ENCODE measurements at regions not wholly inside any gene's neighbourhood (a gene's known extent, or its start where the extent isn't known, plus 50 kb on each side); places are given as distances from the start of the nearest gene placed in this dataset.
"Not testable (repeated sequence)": the region's sequence is repeated elsewhere in the genome, so short reads cannot be mapped to it uniquely, and the experiment has no call there.

DNA sequence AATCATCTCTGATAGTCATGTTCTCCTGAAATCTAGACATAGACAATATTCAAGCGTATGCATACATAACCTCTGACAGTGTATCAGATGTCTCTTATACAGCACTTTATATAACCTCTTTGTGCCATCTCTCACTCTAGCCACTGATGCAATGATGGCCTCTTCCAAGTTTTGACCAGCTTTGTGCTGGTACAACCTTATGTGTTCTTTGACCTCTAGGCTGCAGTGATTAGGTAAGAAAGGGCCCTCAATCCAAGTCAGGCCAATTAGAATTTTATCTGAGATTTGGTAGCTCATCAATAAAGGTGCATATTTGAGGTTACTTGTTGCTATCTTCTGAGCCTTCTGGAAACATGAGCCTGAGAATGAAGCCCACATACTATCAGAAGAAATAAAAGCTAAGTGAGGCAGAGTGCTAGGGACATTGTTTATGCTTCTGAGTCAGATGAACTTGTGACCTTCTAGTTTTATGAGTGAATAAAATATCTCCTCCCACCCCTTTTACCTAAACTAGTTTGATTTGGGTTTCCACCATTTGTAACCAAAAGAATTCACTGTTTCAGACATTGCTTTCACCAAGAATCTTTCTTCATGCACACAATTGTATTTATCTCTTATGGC lies 283.2 kb upstream of the SUCLG2 start:
- DNase-seq: no peak

DNA sequence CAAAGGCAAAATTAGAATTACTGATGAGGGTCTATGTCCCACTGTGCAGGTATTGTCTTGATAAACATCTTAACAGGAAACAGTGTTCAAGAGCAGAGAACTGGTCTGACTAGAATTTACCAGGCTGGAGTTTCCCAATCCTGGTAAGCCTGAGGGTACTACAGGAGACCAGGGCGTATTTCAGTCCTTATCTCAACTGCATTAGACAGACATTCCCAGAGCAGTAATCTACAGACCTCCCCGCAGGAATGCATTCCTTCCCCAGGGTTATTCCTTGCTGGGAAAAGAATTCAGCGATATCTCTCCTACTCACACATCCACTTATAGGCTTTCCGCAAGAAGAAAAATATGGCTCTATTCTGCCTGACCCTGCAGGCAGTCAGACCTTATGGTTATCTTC lies 276.0 kb upstream of the SUCLG2 start:
- DNase-seq: not testable (repeated sequence)

DNA sequence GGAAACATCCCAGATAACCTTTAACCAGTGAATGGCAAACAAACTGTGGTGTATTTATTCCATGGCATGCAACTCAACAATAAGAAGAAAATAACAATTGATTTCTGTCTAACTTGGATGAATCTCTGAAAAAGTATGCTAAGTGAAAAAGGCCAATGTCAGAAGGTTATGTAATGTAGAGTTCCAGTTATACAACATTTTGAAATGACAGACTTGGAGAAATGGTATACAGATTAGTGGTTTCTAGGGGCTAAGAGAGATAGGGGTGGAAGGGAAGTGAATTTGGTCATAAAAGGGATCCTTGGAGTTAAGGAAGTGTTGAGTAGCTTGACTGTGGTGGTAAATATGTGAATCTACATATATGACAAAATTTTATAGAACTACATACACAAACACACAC lies 269.4 kb upstream of the SUCLG2 start:
- DNase-seq: no peak

DNA sequence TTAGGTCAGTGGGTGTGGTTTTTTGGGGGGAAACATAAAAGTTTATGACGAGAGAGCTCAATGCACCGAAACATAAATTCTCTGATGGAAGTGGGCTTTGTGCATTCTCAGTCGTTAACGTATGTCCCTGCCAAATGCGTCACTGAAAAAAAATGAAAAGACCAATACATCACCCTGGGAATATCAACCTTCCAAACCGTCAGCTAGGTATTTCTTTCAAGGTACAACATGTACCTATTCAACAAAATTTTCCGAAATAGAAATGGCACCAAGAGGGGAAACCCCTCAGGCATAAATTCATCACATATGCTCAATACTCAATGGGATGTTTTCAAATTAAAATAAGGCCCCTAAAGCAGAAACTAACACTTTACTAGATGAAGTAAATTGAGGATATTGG lies 266.6 kb upstream of the SUCLG2 start:
- no peak for DNase-seq

DNA sequence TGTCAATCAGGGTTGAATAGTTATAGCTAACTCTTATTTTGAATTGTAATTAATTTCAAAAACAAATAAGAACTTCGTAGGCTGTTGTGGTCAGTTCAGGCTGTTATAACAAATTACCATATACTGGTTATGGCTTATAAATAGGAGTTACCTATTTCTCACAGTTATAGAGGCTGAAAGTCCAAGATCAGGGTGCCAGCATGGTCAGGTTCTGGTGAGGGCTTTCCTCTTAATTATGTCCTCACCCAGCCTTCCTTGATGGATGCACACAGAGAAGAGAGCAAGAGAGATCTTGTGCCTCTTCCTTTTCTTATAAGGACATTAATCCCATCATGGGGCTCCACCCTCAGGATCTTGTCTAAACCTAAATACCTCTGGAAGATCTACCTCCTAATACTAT lies 265.9 kb upstream of the SUCLG2 start:
- no peak for DNase-seq

DNA sequence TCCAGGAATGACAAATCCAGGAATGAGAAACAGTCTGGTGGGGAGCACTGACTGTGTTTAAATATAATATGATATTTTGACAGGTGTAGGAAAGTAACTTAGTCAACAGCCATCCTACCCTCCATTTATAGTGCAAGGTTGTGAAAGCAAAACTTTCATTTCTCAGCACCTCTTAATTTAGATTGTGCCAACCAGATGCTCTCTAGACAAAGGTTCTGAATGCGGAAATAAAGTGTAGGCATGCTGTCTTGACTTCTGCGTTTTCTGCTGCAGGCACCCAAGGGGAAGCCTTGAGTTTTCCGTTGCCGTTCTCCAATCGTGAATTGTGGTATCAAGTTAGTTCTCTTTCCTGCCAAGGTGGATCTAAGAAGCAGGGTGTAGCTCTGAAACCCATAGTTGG lies 261.9 kb upstream of the SUCLG2 start:
- DNase-seq: no peak

DNA sequence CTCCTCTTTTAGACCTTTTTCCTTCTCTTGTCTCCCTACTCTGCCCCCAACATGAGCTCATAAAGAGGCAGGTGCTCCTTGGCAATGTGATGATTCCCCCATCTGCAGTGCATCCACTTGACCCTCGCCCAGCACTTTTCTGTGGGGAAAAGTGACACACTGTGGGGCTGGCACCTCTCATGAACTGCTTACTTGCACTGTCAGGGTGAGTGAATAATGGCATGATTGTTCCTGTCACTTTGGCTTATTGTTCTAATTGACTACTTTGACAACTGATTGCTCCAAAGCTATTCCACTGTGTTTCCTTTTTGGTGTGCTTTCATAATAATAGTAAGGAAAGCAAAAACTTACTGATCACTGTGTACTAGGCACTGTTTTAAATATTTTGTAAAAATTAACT lies 253.3 kb upstream of the SUCLG2 start:
- DNase-seq: no peak

DNA sequence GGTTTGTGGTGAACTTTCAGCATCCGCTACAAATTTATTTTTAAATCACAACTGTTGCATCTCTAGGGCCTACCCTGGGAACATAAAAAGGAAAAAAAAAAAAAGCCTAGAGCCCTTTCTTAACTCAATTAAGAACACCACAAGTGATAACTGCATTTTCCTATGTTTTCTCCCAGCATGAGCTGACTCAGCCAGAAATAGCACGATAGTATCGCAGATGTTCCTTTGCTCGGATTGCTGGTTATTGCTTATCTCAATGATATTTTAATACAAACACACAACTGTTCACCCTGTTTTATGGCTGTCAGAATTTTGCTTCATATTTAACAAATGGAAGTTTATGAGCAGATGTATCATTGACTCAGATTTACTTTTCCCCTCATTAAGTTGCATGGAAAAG lies 251.8 kb upstream of the SUCLG2 start:
- DNase-seq: no peak

DNA sequence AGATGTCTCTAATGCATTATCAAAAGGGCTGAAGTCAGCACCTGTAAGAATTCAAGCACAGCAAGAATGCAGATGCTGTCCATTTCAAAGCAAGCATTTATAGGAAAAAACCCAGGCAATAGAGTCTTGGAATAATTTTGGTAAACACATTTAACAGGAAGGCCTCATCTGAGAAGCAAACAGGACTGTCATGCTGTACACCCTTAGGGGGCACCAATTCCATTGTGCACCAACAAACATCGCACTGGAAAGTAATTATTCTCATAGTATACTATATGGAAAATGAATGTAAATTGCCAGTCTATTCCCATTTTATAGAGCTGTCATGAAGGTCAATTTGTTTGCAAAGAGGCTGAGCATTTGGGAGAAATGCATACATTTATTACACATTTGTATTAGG lies 247.3 kb upstream of the SUCLG2 start:
- DNase-seq: no peak

DNA sequence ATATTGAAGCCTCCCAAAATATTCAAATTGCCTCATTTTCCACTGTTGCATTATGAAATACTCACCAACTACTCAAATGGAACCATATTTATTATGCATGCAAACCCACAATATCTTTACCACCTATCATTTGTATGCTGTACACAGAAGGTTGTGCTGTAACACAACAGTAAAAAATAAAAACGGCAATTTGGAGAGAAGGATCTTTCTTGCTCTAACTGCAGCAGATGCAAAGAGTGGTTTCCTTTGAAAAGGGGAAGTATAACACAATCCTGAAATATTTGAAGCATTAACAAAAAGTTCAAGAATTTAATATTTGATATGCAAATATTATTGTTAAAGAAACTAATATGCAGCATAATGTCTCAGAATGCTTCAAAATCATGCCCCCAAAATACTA lies 244.5 kb upstream of the SUCLG2 start:
- no peak for DNase-seq

DNA sequence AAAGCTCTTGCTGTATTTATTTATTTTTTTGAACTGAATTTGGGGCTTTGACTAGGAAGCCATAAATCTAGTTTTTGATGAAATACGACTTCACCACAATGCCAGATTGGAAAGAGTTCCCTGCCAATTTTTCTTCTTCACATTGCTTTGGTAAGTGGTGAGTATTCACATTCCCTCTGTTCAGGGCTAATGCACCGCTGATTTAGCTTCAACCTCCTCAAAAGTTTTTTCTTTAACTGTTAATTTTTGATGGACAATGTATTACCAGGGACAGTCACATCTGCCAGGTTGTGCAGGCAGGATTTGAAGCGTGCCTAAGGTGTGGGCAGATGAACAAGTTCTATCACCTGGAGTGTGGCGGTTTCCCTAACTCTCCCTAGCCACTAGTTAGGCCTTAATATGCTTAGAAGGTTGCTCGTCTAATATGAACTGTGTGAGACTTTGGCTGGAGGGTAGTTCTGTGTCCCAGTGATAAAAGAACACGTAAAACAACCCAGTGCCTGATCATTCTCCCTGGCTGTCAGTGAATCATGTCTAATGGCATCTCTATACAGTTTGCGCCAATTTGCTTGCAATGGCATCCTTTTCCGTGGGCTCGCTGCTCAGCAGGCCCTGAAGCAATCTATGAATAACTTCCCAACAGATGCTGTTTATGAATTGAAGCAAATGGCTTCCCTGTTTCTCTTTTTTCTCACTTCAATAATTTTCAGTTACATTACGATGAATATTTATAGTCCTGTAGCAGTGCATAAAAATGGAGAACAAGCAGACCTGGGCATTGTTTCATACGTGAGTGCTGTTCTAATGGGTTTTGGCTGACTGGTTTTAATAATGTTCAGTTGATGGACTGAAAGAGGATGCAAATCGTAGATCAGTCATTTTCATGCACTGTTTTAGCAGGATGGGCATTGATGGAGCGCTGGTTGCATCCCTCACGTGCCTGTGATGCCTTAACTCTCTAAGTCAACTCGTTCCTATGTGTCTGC lies 243.2 kb upstream of the SUCLG2 start:
- no peak for DNase-seq

DNA sequence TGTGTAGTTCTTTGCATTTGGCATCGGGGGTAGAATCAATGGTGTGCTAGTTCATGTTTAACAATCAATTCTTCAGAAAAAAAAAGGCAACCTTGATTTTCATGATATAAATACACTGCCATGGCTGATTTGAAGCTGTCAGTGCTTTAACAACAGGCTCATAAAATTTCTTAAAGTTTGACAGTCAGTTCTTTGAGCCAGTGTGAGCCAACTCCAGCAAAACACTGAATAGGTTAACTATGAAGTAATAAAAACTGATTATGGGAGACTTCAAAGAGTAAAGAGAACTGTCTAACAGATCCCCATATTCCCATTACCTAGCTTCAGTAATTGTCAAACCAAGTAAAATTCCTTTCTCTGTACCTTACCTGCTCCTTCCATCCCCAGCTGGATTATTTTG lies 241.7 kb upstream of the SUCLG2 start:
- DNase-seq: no peak

DNA sequence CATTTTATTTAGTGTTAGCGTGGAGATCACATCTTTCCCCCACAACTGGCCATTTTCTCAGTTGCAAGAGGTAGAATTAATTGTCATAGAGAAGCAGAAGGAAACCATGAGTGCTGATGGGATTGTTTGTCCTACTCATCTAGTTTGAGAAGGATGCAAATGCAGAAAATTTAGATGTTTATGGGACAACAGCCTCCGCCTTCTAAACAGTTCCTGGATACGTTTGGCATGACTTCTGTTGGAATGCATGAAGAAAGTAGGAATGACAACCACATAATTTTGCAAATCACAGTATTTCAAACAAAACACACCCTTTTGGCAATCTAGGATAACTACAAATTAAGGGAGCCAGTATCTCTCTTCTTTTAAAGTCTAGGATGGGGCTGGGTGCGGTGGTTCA lies 240.1 kb upstream of the SUCLG2 start:
- no peak for DNase-seq

DNA sequence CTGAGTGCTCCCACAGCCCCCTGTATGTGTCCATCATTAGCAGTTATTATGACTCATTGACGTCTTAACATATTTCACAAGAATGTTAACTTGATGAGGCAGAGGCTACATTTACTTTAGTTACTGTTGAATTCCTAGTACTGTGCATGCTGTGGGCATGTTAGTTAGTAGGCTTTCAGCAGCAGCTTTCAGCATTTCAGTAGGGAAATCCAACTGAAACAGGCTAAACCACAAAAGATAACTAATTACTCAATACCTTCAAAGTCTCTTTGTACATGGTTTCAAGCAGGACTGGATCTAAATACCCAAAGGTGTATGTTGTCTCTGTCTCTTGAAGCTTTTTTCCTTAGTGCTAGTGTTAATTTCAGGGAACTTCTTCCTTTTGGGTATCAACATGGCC lies 229.9 kb upstream of the SUCLG2 start:
- no peak for DNase-seq

DNA sequence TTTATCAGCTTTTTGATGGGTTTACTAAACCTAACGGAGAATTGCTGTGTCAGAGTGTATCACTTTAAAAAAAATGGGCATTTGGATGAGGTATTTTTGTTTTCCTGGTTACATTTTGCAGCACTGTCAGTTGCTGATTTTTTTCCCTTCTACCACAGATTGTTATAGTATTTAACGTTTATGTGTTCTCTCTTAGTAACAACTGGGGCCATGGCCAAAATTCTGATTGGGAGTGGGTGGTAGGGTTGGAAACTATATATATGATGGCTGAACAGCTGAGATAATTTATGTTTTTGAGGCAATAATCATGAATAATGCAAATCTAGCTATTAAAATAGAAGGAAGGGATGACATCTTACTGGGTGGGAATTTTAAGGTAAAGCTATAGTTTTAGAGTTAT lies 229.4 kb upstream of the SUCLG2 start:
- DNase-seq: no peak

DNA sequence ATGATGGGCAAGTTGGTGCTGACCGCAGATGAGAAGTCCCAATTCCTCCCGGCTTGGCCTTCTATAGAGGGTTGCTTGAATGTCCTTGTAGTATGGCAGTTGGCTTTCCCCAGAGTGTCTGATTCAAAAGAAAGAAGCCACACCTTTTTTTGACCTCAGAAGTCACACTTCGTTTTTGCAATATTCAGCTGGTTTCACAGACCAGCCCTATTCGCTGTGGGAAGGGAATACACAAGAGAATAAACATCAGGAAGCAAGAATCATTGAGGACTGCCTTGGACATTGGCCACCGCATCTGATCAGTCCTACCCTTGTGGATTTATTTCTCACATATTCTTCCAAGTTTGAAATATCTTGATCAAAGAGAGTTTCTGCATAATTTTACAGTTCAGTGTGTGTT lies 228.6 kb upstream of the SUCLG2 start:
- DNase-seq: no peak

DNA sequence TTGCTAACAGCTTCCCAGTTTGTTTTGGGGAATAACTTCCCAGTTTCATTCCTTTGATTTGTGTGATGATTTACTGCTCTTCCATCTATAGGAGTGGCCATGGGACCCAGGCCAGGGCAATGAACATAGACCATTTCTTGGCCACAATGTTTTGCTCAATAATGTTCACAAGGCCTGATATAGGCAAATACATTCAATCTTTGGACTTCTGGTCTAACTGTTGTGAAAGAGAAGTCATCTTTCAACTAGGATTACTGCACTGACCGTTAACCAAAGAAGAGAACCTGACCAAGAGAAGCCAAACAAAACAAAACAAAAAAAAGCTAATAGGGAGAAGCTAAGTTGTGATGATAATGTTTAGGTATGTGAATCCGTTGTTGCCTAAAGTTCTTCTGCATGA lies 221.8 kb upstream of the SUCLG2 start:
- DNase-seq: no peak

DNA sequence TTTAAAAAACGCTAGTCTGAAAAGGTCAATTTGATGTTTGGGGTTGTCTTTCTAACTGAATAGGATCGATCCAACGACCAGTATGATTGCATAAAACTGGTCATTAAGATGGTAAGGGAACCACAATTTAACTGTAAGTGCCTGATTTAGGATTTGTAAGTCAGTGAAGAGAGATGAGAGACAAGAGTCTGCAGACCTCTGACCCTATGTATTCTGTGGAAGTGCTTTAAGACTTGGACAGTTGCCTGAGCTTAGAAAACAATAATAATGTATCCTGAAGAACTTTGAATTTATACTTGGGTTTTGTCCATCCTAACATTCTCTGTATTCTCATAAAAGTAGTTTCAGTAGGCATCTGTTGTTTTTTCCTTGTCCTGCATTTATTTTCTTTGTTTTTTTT lies 221.4 kb upstream of the SUCLG2 start:
- no peak for DNase-seq

DNA sequence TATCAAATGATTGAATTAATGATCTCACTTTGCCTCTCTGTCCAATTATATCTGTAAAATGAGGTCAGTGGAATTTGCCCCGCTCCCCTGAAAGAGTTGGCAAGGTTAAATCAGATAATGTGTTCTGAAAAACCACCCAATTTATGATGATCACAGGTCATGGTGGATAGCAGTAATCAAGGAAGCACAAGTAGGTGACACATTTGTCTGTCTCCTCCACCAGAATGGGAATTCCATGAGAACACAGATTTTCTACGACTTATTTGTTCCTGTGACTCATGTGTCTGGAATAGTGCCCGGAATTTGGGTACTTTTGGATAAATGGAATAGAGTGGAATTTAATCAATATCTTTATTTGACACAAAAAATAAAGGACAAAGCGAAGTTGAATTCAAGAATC lies 220.9 kb upstream of the SUCLG2 start:
- no peak for DNase-seq

DNA sequence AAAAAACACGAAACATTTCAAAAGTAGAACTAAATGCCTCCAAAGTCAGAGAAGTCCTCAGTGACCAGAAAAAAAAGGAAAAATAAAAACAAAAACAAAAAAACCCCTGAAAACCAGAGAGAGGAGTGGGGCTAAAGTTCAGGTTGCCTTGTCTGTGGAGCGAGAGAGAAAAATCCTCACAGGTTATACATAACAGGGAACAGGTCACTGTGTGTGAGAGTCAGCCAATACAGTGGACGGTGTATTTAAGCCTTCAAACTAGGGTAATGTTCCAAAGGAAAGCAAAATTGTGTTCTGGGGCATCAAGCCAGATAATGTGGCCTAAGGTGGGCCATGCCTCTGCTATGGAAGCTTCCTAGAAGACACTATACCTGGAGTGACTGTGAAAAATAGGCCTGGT lies 216.1 kb upstream of the SUCLG2 start:
- DNase-seq: no peak

DNA sequence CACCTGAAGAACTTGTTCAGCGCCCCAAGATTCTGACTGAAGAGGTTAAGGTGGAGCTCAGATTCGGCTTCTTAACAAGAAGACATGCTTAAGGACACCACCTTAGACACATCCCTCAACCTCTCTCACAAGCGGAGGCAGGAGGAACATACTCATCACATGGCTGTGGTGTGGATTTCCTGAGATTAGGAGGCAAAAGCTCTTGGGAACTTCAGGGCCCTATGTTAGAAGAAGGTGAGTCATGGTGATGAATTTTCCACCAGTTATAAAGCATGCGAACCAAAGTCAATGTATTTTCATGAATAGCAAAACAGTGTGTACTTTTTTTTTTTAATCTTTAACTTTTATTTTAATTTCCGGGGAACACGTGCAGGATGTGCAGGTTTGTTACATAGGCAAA lies 212.2 kb upstream of the SUCLG2 start:
- DNase-seq: no peak

DNA sequence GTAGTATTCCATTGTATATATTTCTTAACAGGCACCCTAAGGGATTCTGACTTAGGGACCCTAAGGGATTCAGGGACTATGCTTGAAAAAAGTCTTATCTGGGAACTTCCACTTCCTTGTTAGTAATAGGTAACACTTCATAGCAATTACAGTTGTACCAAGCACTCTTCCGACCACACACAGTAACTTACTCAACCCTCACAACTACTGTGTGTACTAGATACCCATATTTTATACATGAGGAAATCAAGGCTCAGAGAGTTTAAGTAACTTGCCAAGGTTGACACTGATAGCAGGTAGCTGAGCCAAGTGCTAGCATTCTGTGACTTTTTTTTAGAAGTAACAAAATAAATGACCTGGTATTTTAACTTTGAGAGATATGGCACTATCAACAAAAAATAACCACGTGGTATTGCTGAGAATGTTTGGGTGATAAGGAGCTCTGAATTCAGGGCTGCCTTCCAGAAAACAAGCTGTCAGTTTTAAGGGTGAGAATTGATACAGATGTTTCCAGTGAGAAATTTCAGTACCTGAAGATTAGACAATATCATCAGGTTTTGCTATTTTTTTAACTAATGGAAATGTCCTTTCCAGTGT lies 210.3 kb upstream of the SUCLG2 start:
- no peak for DNase-seq

DNA sequence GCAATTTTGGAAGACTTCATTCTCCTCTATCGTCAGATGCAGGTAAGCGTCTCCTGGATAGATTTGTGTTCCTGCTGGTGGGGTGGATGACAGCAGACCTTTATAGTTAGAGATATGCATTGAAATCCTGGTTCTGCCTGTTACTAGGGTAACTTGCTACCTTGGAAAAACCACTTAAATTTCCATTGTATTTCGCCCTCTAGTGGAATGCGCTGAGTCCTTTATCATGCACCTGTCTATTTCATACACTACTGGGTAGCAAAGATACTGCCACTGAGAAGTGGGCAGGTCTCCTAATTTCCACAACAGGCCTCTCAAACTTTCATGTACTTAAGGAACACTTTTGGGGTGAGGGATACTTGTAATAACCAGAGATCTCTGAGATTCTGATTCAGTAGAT lies 209.5 kb upstream of the SUCLG2 start:
- DNase-seq: no peak

DNA sequence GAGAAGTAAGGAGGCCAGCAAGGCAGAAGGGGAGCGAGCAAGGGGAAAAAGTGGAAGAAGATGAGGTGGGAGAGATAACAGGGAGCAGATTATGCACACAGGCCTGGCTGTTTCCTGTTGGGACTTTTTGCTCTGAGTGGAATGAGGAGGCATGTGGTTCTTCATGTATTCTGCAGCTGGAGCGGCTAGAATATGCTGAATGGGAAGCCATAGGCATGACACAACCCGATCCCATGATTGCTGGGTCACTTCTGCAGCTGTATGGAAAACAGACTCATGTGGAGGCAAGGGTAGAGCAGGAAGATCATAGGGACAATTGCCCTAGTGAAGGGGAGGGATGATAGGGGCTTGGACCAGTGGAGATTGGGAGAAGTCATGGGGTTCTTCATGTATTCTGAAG lies 206.0 kb upstream of the SUCLG2 start:
- no peak for DNase-seq

All from NCI-H187 treated with DMSO at 0.1 percent for 48 hours (cell line).